Stomach smooth muscle (tissue), 2 donors: ENCODE measurements at regions not wholly inside any gene's neighbourhood (a gene's known extent, or its start where the extent isn't known, plus 50 kb on each side); places are given as distances from the start of the nearest gene placed in this dataset.
A peak's percentile ranks its signal among the peaks of the same experiment; 100 is the strongest.
"Not testable (repeated sequence)": the region's sequence is repeated elsewhere in the genome, so short reads cannot be mapped to it uniquely, and the experiment has no call there.

Experiments used
- H3K27ac ChIP-seq: one replicate; pipeline ENCODE4 v1.7.0; 2013; ENCODE audit warnings: mild to moderate bottlenecking, low read length, inconsistent platforms
- H3K27me3 ChIP-seq, 2 donors: one replicate each; pipeline ENCODE4 v1.7.0; 2013; ENCODE audit warnings: low read length in 2 of 2; ENCODE audit not compliant: insufficient read depth in 2 of 2, control insufficient read depth in 1 of 2
- H3K36me3 ChIP-seq, 2 donors: one replicate each; pipeline ENCODE4 v1.7.0; 2013; ENCODE audit warnings: low read length in 2 of 2; ENCODE audit not compliant: control insufficient read depth in 2 of 2, insufficient read depth in 2 of 2
- H3K4me1 ChIP-seq: one replicate; pipeline ENCODE4 v1.7.0; 2013; ENCODE audit warnings: low read length; ENCODE audit not compliant: control insufficient read depth, insufficient read depth
- H3K4me3 ChIP-seq, 2 donors: one replicate each; pipeline ENCODE4 v1.7.0; 2013; ENCODE audit warnings: low read length in 2 of 2
- H3K9ac ChIP-seq, 2 donors: one replicate each; pipeline ENCODE4 v1.7.0; 2013; ENCODE audit warnings: low read length in 2 of 2, mild to moderate bottlenecking in 1 of 2
- H3K9me3 ChIP-seq, 2 donors: one replicate each; pipeline ENCODE4 v1.7.0; 2013; ENCODE audit warnings: low read length in 2 of 2; ENCODE audit not compliant: control insufficient read depth in 2 of 2
- donor health status: healthy.
- donor health status: Pancreatic carcinoma.

DNA sequence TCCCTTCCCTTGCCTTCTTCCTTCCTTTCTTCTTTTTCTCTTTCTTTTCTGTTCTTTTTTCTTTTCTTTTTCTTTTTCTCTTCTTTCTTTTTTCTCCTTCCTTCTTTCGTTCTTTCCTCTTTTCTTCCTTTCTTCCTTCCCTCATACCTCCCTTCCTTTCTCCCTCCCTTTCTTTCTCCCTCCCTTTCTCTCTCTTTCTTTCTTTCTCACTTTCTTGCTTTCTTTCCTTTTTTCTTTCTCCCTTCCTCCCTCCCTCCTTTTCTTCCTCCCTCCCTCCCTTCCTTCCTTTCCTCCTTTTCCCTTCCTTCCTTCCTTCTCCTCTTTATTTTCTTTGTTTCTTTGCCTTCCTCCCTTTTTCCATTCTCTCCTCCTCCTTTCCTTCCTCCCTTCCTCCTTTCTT, 96.3 kb downstream of the POM121L12 start:
- no peaks in the 10 kb centered on the region for H3K36me3 ChIP-seq
- no peak overlapping the region for H3K9ac ChIP-seq
- H3K27me3 ChIP-seq, result no peaks in the 10 kb centered on the region
- H3K4me3 ChIP-seq, result no peak overlapping the region
- H3K4me1 ChIP-seq, result no peaks in the 10 kb centered on the region
- no peak overlapping the region for H3K27ac ChIP-seq
- no peaks in the 10 kb centered on the region for H3K9me3 ChIP-seq

DNA sequence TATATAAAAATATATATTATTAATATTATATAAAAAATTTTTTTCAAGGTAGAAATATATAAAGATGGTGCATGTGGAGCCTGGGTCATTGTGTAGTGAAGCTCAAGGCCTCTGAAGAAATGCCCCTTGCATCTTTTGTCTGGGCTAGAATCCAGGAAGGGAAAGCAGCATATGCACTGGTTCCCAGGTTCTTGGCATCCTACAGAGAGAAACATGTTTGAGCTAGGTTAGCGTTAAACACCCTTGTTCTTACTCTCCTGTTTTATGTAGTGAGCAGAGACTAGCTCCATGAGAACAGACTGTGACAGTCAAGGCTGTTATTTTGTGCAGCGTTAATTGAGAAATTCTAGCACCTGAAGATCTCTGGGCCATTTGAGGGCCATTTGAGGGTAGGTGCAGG, 116.1 kb downstream of the POM121L12 start:
- H3K9me3 ChIP-seq, result no peaks in the 10 kb centered on the region
- H3K36me3 ChIP-seq, result no peaks in the 10 kb centered on the region
- H3K4me1 ChIP-seq, result no peaks in the 10 kb centered on the region
- no peak overlapping the region for H3K9ac ChIP-seq
- no peak overlapping the region for H3K27ac ChIP-seq
- no peaks in the 10 kb centered on the region for H3K27me3 ChIP-seq
- H3K4me3 ChIP-seq, result no peak overlapping the region

- H3K4me3 ChIP-seq, H3K4me1 ChIP-seq, H3K9ac ChIP-seq, H3K9me3 ChIP-seq, H3K27ac ChIP-seq, H3K27me3 ChIP-seq, H3K36me3 ChIP-seq: not testable (repeated sequence)
Observed at GRCh38 chr7:53187184-53187583, 151.8 kb downstream of the POM121L12 start.

DNA sequence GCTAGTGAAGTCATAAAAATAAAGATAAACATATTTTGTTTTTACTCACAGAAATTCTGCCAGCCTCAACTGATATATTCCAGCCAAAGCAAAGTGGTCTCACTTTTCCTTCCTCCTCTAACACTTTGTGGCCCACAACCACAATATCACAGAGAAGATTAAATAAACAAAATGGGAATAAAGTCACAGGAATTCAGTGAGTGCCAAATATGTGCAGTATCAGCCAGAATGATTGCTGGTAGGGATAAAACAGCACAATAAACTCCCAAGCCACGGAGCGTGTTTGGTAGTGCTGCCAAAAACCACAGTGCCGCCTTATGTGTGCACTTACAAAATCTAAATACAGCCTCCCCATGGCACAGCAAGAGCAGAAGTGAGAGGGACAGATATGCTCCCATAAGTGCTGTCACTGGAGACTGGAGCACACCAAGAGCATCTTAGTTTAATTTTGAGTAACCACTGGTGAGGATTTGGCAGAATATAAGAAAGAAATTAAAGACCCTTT, 155.8 kb downstream of the POM121L12 start:
- Histone ChIP-seq H3K27ac (no peak overlapping the region), H3K36me3 (no peaks in the 10 kb centered on the region), H3K27me3 (no peaks in the 10 kb centered on the region), H3K9ac (no peak overlapping the region), H3K9me3 (no peaks in the 10 kb centered on the region), H3K4me3 (no peak overlapping the region), H3K4me1 (no peaks in the 10 kb centered on the region)

- Histone ChIP-seq H3K4me1 (no peaks in the 10 kb centered on the region), H3K27me3 (no peaks in the 10 kb centered on the region), H3K9ac (no peak overlapping the region), H3K27ac (no peak overlapping the region), H3K36me3 (no peaks in the 10 kb centered on the region), H3K9me3 (no peaks in the 10 kb centered on the region), H3K4me3 (no peak overlapping the region)
Observed at GRCh38 chr7:53191836-53192443, 156.5 kb downstream of the POM121L12 start.

DNA sequence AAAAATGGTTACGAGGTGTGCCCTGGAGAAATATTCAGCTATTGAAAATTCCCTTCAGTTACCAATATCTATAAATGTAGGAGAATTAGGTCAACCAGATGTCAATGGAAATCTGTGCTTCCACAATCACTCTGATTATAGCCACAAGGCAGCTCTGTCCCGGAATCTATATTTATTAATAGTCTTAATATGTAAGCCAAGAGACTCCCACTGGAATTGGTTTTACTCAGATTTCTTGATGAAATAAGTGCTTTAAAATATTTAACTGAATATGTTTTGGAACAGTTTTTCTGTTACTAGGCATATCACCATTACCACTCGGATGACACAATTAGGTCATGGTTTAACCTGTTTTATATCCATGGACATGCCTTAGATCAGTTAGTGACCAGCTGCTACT, 169.6 kb downstream of the POM121L12 start:
- no peaks in the 10 kb centered on the region for H3K27me3 ChIP-seq
- H3K4me1 ChIP-seq, result no peaks in the 10 kb centered on the region
- H3K27ac ChIP-seq, result no peak overlapping the region
- no peak overlapping the region for H3K4me3 ChIP-seq
- H3K36me3 ChIP-seq, result no peaks in the 10 kb centered on the region
- no peak overlapping the region for H3K9ac ChIP-seq
- peaks cover 4 to 7% of the 10 kb centered on the region in 2 donors for H3K9me3 ChIP-seq

DNA sequence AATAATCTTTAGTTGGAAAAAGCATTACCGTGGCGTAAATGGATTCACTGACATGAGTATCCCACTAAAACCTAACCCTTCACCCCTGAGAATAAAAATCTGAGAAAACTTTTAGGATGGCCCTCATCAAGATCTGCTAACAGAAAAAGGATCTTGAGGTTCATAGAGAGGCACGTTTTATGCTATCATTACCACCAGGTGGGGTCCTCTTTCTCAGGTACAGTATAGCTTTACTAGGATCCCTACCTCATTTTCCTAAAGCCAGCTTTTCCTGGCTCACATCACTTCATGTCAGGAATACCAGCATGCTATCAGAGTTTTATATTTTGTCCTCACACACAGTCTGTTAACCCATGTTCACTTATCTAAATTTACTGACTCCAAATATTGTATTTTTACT, 173.7 kb downstream of the POM121L12 start:
- H3K4me1 ChIP-seq, result no peaks in the 10 kb centered on the region
- H3K36me3 ChIP-seq, result no peaks in the 10 kb centered on the region
- no peak overlapping the region for H3K27ac ChIP-seq
- no peaks in the 10 kb centered on the region for H3K27me3 ChIP-seq
- H3K9ac ChIP-seq, result no peak overlapping the region
- peaks cover 4 to 11% of the 10 kb centered on the region in 2 donors for H3K9me3 ChIP-seq
- H3K4me3 ChIP-seq, result no peak overlapping the region

- Histone ChIP-seq H3K4me3 (no peak overlapping the region), H3K9ac (no peak overlapping the region), H3K36me3 (no peaks in the 10 kb centered on the region), H3K27me3 (peaks cover 0 to 3% of the 10 kb centered on the region in 2 donors), H3K27ac (no peak overlapping the region), H3K4me1 (no peaks in the 10 kb centered on the region), H3K9me3 (peaks cover 2 to 13% of the 10 kb centered on the region in 2 donors)
Observed at GRCh38 chr7:53214463-53214862, 179.0 kb downstream of the POM121L12 start.

- H3K9me3 ChIP-seq, result peaks cover 2 to 9% of the 10 kb centered on the region in 2 donors
- H3K9ac ChIP-seq, result peak overlapping the region in 1 of 2 donors; percentile 49
- no peaks in the 10 kb centered on the region for H3K36me3 ChIP-seq
- H3K27me3 ChIP-seq, result peaks cover 0 to 3% of the 10 kb centered on the region in 2 donors
- no peak overlapping the region for H3K27ac ChIP-seq
- H3K4me1 ChIP-seq, result no peaks in the 10 kb centered on the region
- peak overlapping the region; percentile 69 to 72 for H3K4me3 ChIP-seq
Observed at GRCh38 chr7:53218730-53219504, 183.5 kb downstream of the POM121L12 start.

- Histone ChIP-seq H3K4me1 (no peaks in the 10 kb centered on the region), H3K27ac (no peak overlapping the region), H3K9ac (no peak overlapping the region), H3K4me3 (no peak overlapping the region), H3K27me3 (no peaks in the 10 kb centered on the region), H3K9me3 (no peaks in the 10 kb centered on the region), H3K36me3 (no peaks in the 10 kb centered on the region)
Observed at GRCh38 chr7:53229202-53229601, 193.8 kb downstream of the POM121L12 start.

DNA sequence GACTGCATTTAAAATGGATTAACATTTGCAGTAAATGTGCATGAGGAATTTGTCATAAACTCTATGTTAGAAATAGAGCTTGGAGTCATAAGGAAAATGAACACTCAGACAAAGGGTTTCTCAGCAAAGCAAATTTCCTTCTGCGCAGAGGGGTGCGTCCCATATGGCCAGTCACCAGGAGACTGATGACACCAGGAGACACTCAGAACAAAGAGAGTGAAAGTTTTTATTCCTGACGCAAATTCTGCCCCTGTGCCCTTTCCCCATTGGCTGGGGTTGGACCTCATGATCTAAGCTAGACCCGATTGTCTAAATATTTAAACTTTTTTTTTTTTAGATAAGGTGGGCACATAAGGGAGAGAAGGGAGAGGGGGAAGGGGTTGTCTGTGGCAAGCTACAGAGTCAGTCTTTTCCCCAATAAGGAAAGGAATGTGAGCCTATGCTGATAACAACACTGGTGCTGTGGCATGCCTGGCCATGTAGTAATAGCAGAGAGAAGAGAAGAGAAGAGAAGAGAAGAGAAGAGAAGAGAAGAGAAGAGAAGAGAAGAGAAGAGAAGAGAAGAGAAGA, 202.0 kb downstream of the POM121L12 start:
- Histone ChIP-seq H3K27ac (no peak overlapping the region), H3K4me1 (peaks cover 6% of the 10 kb centered on the region), H3K4me3 (no peak overlapping the region)

More for the DNA sequence above, 202.0 kb downstream of the POM121L12 start:
- no peaks in the 10 kb centered on the region for H3K9me3 ChIP-seq
- H3K9ac ChIP-seq, result no peak overlapping the region
- H3K27me3 ChIP-seq, result no peaks in the 10 kb centered on the region
- H3K36me3 ChIP-seq, result no peaks in the 10 kb centered on the region
